ENCODE measurements at regions not wholly inside any gene's neighbourhood (a gene's known extent, or its start where the extent isn't known, plus 50 kb on each side); places are given as distances from the start of the nearest gene placed in this dataset.

- Mint-ChIP-seq H3K36me3 (no peaks in the 10 kb centered on the region), H3K27ac (no peak overlapping the region), H3K4me1 (no peaks in the 10 kb centered on the region), H3K9me3 (peaks cover 7% of the 10 kb centered on the region), H3K4me3 (no peak overlapping the region)
- no peak for DNase-seq (ENCODE audit: low spot score in 2 of 2)
- no peak for ATAC-seq
Measured at GRCh38 chr7:120201290-120201689, 71.7 kb upstream of the KCND2 start.

- no peaks in the 10 kb centered on the region for H3K4me1 Mint-ChIP-seq
- H3K4me3 Mint-ChIP-seq: no peak overlapping the region
- no peaks in the 10 kb centered on the region for H3K36me3 Mint-ChIP-seq
- ATAC-seq (no peak), DNase-seq (ENCODE audit: low spot score in 2 of 2) (no peak)
- no peak overlapping the region for H3K27ac Mint-ChIP-seq
- H3K9me3 Mint-ChIP-seq: peaks cover 17% of the 10 kb centered on the region
Measured at GRCh38 chr7:120205101-120205500, 67.9 kb upstream of the KCND2 start.

GRCh38 chr7:120207037-120207436 is 65.9 kb upstream of the KCND2 start:
- no peak overlapping the region for H3K4me3 Mint-ChIP-seq
- DNase-seq (ENCODE audit: low spot score in 2 of 2): no peak
- peaks cover 14% of the 10 kb centered on the region for H3K9me3 Mint-ChIP-seq

GRCh38 chr7:120215654-120216053 is 57.3 kb upstream of the KCND2 start:
- H3K4me3 Mint-ChIP-seq: no peak overlapping the region
- DNase-seq (ENCODE audit: low spot score in 2 of 2): no peak

More at GRCh38 chr7:120207037-120207436, 65.9 kb upstream of the KCND2 start:
- no peak overlapping the region for H3K27ac Mint-ChIP-seq
- H3K36me3 Mint-ChIP-seq: no peaks in the 10 kb centered on the region
- H3K4me1 Mint-ChIP-seq: no peaks in the 10 kb centered on the region
- no peak for ATAC-seq

GRCh38 chr7:120216947-120217346 is 56.0 kb upstream of the KCND2 start:
- Mint-ChIP-seq H3K27ac (no peak overlapping the region), H3K9me3 (peaks cover 6% of the 10 kb centered on the region), H3K4me3 (no peak overlapping the region), H3K4me1 (no peaks in the 10 kb centered on the region), H3K36me3 (no peaks in the 10 kb centered on the region)
- ATAC-seq (no peak), DNase-seq (ENCODE audit: low spot score in 2 of 2) (no peak)

More at GRCh38 chr7:120215654-120216053, 57.3 kb upstream of the KCND2 start:
- no peaks in the 10 kb centered on the region for H3K36me3 Mint-ChIP-seq
- ATAC-seq: no peak
- peaks cover 6% of the 10 kb centered on the region for H3K9me3 Mint-ChIP-seq
- H3K4me1 Mint-ChIP-seq: no peaks in the 10 kb centered on the region
- no peak overlapping the region for H3K27ac Mint-ChIP-seq

- no peak overlapping the region for H3K27ac Mint-ChIP-seq
- H3K36me3 Mint-ChIP-seq: no peaks in the 10 kb centered on the region
- H3K4me3 Mint-ChIP-seq: no peak overlapping the region
- ATAC-seq (no peak), DNase-seq (ENCODE audit: low spot score in 2 of 2) (no peak)
- H3K4me1 Mint-ChIP-seq: no peaks in the 10 kb centered on the region
- peaks cover 4% of the 10 kb centered on the region for H3K9me3 Mint-ChIP-seq
Measured at GRCh38 chr7:120218712-120219111, 54.3 kb upstream of the KCND2 start.

GRCh38 chr7:120221666-120222065 is 51.3 kb upstream of the KCND2 start:
- H3K36me3 Mint-ChIP-seq: no peaks in the 10 kb centered on the region
- no peak for ATAC-seq
- H3K4me1 Mint-ChIP-seq: no peaks in the 10 kb centered on the region
- DNase-seq (ENCODE audit: low spot score in 2 of 2): no peak
- peaks cover 4% of the 10 kb centered on the region for H3K9me3 Mint-ChIP-seq
- H3K27ac Mint-ChIP-seq: no peak overlapping the region
- H3K4me3 Mint-ChIP-seq: no peak overlapping the region
